MCF 10A (cell line): ENCODE measurements at regions not wholly inside any gene's neighbourhood (a gene's known extent, or its start where the extent isn't known, plus 50 kb on each side); places are given as distances from the start of the nearest gene placed in this dataset.

Experiments
- BruUV-seq: library from RNA; stranded (reverse); fragments of 400-500 nt; replicated peaks from 2 replicates; lab custom pipeline; 2021; lab: Mats Ljungman, UMichigan
- CTCF ChIA-PET: fragments of 300-600 bp; sonication (Branson Sonifier 250); formaldehyde crosslinking; extraction: SDS; loops from one replicate; lab custom pipeline; 2021; ENCODE audit warnings: antibody characterized with exemption, inconsistent platforms; lab: Yijun Ruan, JAX
- POLR2A ChIA-PET: fragments of 300-600, 350-650 bp; sonication (Branson Sonifier 250); formaldehyde crosslinking; extraction: SDS; loops from one replicate; lab custom pipeline; 2020; ENCODE audit warnings: antibody characterized with exemption, inconsistent platforms; lab: Yijun Ruan, JAX
- DNase-seq: peaks from one replicate; pipeline ENCODE4 v3.0.0-alpha.2; 2018; ENCODE audit not compliant: unreplicated experiment
- H3K27ac Mint-ChIP-seq: one replicate; pipeline ENCODE4 v1.8.0; 2022; ENCODE audit warnings: mild to moderate bottlenecking, low read depth, mixed read lengths; ENCODE audit not compliant: unreplicated experiment
- H3K27me3 Mint-ChIP-seq: one replicate; pipeline ENCODE4 v1.8.0; 2022; ENCODE audit warnings: mixed read lengths; ENCODE audit not compliant: insufficient read depth, unreplicated experiment
- H3K36me3 Mint-ChIP-seq: one replicate; pipeline ENCODE4 v1.8.0; 2022; ENCODE audit warnings: mild to moderate bottlenecking, moderate library complexity, mixed read lengths; ENCODE audit not compliant: insufficient read depth, unreplicated experiment
- H3K4me1 Mint-ChIP-seq: one replicate; pipeline ENCODE4 v1.8.0; 2022; ENCODE audit warnings: mixed read lengths; ENCODE audit not compliant: insufficient read depth, unreplicated experiment
- H3K4me3 Mint-ChIP-seq: one replicate; pipeline ENCODE4 v1.8.0; 2022; ENCODE audit warnings: mild to moderate bottlenecking, moderate library complexity, mixed read lengths; ENCODE audit not compliant: unreplicated experiment
- H3K9me3 Mint-ChIP-seq: one replicate; pipeline ENCODE4 v1.8.0; 2022; ENCODE audit warnings: mixed read lengths; ENCODE audit not compliant: unreplicated experiment
- CTCF ChIP-seq: fragments of 200-600 bp; IDR thresholded peaks from one replicate; pipeline ENCODE4 v1.8.0; 2022; ENCODE audit warnings: antibody characterized with exemption, mild to moderate bottlenecking; ENCODE audit not compliant: unreplicated experiment
- intact Hi-C: fragments of 100-400 bp; cut with micrococcal nuclease; formaldehyde crosslinking; loops from 2 replicates; pipeline ENCODE4 v1.14.1; 2022

DNA sequence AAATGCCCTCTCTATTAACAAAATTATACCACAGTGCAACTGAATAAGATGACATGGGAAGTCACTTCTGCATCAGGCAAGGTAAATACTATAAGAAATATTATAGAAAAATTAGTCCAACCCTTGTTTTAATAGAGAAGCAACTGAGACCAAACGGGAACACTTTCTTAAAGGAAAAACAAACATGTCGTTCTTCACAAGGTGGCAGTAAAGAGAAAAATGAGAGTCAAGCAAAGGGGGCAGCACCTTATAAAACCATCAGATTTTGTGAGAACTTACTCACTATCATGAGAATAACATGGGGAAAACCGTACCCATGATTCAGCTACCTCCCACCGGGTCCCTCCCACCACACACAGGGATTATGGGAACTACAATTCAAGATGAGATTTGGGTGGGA, 481.7 kb upstream of the CRIM1 start:
- H3K27ac Mint-ChIP-seq = no peak overlapping the region
- peak; percentile 6 for DNase-seq
- no peak overlapping the region for H3K4me3 Mint-ChIP-seq

DNA sequence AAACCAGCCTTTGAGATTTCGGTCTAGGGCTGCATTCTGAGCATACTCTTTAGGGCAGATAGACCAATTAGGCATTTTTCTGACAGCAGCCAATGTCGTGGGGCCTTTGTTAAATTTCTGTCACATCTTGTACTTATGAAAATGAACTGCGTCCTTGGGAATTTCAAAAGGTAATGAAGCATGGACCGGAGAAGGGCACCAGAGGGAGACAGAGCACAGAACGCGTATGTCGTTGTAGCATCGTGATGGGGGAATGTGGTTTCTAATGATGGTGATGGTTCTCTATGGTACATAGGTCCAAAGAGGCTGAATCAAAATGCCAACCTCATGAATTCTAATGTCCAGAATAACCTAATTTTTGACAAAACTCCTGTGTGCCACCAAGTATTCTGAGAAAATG, 483.9 kb upstream of the CRIM1 start:
- Mint-ChIP-seq H3K9me3 (no peaks in the 10 kb centered on the region), H3K4me3 (no peak overlapping the region), H3K4me1 (no peaks in the 10 kb centered on the region), H3K27me3 (peaks cover 24% of the 10 kb centered on the region), H3K36me3 (no peaks in the 10 kb centered on the region), H3K27ac (no peak overlapping the region)
- no TSS peak for BruUV-seq
- intact Hi-C loops = no loop called here
- POLR2A ChIA-PET = no interaction called here
- DNase-seq = no peak
- TF ChIP-seq CTCF = no peak
- CTCF ChIA-PET = interaction anchor here (0.6 to 1.0 kb wide), 4 partner anchors 10 to 813 kb away, joined by 3 to 5 read pairs (median 4); no protein-coding TSS in a partner anchor

More for the DNA sequence above, 481.7 kb upstream of the CRIM1 start:
- Mint-ChIP-seq H3K27me3 (peaks cover 43% of the 10 kb centered on the region), H3K36me3 (no peaks in the 10 kb centered on the region), H3K9me3 (no peaks in the 10 kb centered on the region), H3K4me1 (no peaks in the 10 kb centered on the region)
- no peak for TF ChIP-seq CTCF
- POLR2A ChIA-PET = no interaction called here
- intact Hi-C loops = no loop called here
- BruUV-seq = no TSS peak
- CTCF ChIA-PET = no interaction called here

DNA sequence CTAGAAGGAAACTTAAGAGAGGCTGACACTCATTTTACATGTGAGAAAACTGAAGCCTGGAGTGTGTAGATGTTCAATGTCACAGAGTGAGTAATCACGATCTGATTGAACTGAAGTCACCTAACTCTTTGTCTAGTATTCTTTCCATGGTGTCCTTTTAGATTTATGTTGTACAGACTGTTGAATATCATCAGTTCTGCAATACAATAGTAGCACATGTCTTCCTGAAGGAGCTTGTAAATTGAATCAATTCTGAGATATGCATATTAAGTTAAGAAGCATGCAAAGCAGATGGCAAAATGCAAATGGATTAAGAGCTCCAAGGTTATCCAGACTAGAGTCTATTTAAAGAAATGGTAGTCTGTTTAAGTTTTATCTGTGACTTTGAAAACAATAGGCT, 484.9 kb upstream of the CRIM1 start:
- Mint-ChIP-seq H3K27ac (no peak overlapping the region), H3K36me3 (no peaks in the 10 kb centered on the region), H3K4me3 (no peak overlapping the region), H3K4me1 (no peaks in the 10 kb centered on the region), H3K27me3 (peaks cover 24% of the 10 kb centered on the region), H3K9me3 (no peaks in the 10 kb centered on the region)
- BruUV-seq = no TSS peak
- DNase-seq = no peak
- POLR2A ChIA-PET = no interaction called here
- intact Hi-C loops = no loop called here
- CTCF ChIA-PET = no interaction called here
- no peak for TF ChIP-seq CTCF

- Mint-ChIP-seq H3K4me1 (no peaks in the 10 kb centered on the region), H3K9me3 (no peaks in the 10 kb centered on the region), H3K27ac (no peak overlapping the region), H3K27me3 (peaks cover 30% of the 10 kb centered on the region), H3K4me3 (no peak overlapping the region), H3K36me3 (no peaks in the 10 kb centered on the region)
- CTCF ChIA-PET = no interaction called here
- intact Hi-C loops = no loop called here
- no TSS peak for BruUV-seq
- DNase-seq = no peak
- POLR2A ChIA-PET = no interaction called here
- TF ChIP-seq CTCF = no peak
These were observed 491.4 kb upstream of the CRIM1 start for GRCh38 chr2:35864141-35864540.
